AG04450 (cell line): ENCODE measurements at regions not wholly inside any gene's neighbourhood (a gene's known extent, or its start where the extent isn't known, plus 50 kb on each side); places are given as distances from the start of the nearest gene placed in this dataset.
"Not testable (repeated sequence)": the region's sequence is repeated elsewhere in the genome, so short reads cannot be mapped to it uniquely, and the experiment has no call there.

Experiments
- CTCF ChIA-PET: fragments of 300-600, 350-600 bp; formaldehyde crosslinking; extraction: SDS; loops from one replicate; lab custom pipeline; 2022; ENCODE audit warnings: antibody characterized with exemption, inconsistent platforms; lab: Charles Lee
- POLR2A ChIA-PET: fragments of 350-600 bp; formaldehyde crosslinking; extraction: SDS; loops from one replicate; lab custom pipeline; 2021; ENCODE audit warnings: antibody characterized with exemption, inconsistent platforms; lab: Yijun Ruan, JAX
- DNase-seq: peaks from one replicate; pipeline ENCODE4 v3.0.0-alpha.2; 2011; ENCODE audit warnings: low read depth, low spot score
- H3K27ac ChIP-seq: one replicate; pipeline ENCODE4 v1.5.1; 2012; ENCODE audit warnings: low read depth, low read length, control low read depth
- H3K27me3 ChIP-seq: one replicate; pipeline ENCODE4 v1.6.0; 2012; ENCODE audit warnings: low read length; ENCODE audit not compliant: control insufficient read depth, insufficient read depth
- H3K4me3 ChIP-seq: 2 replicates; pipeline ENCODE4 v1.5.1; 2011; ENCODE audit warnings: mild to moderate bottlenecking, low read depth, low read length, control low read depth
- H3K9me3 ChIP-seq: 2 replicates; pipeline ENCODE4 v1.5.1; 2012; ENCODE audit warnings: low read length; ENCODE audit not compliant: control insufficient read depth, insufficient read depth
- CTCF ChIP-seq: IDR thresholded peaks from 2 replicates; pipeline ENCODE4 v1.5.1; 2011; ENCODE audit warnings: low read depth, low read length, control low read depth, inconsistent platforms

- H3K9me3 ChIP-seq = no peaks in the 10 kb centered on the region
- no peak overlapping the region for H3K27ac ChIP-seq
- POLR2A ChIA-PET = no interaction called here
- no peak for TF ChIP-seq CTCF
- no peaks in the 10 kb centered on the region for H3K27me3 ChIP-seq
- CTCF ChIA-PET = no interaction called here
- peak; percentile 10 for DNase-seq
- no peak overlapping the region for H3K4me3 ChIP-seq
These were observed 207.1 kb upstream of the SLC8A1 start for GRCh38 chr2:40658941-40659340.

GRCh38 chr2:40665493-40666232, 213.8 kb upstream of the SLC8A1 start:
- no peak overlapping the region for H3K27ac ChIP-seq

GRCh38 chr2:40666398-40666797, 214.5 kb upstream of the SLC8A1 start:
- ChIA-PET POLR2A (no interaction called here), CTCF (no interaction called here)
- DNase-seq = no peak

More at GRCh38 chr2:40665493-40666232, 213.8 kb upstream of the SLC8A1 start:
- no peak for DNase-seq
- ChIA-PET CTCF (no interaction called here), POLR2A (no interaction called here)
- Histone ChIP-seq H3K4me3 (no peak overlapping the region), H3K9me3 (no peaks in the 10 kb centered on the region), H3K27me3 (no peaks in the 10 kb centered on the region)
- TF ChIP-seq CTCF = no peak

GRCh38 chr2:40668425-40668824, 216.5 kb upstream of the SLC8A1 start:
- POLR2A ChIA-PET = no interaction called here
- H3K27me3 ChIP-seq = no peaks in the 10 kb centered on the region
- DNase-seq = no peak
- CTCF ChIA-PET = no interaction called here
- H3K27ac ChIP-seq = no peak overlapping the region
- H3K9me3 ChIP-seq = no peaks in the 10 kb centered on the region
- TF ChIP-seq CTCF = no peak
- H3K4me3 ChIP-seq = no peak overlapping the region

More at GRCh38 chr2:40666398-40666797, 214.5 kb upstream of the SLC8A1 start:
- no peaks in the 10 kb centered on the region for H3K27me3 ChIP-seq
- H3K9me3 ChIP-seq = no peaks in the 10 kb centered on the region
- no peak for TF ChIP-seq CTCF
- no peak overlapping the region for H3K4me3 ChIP-seq
- H3K27ac ChIP-seq = no peak overlapping the region

- CTCF ChIA-PET, H3K27ac ChIP-seq, H3K9me3 ChIP-seq, DNase-seq, POLR2A ChIA-PET, H3K4me3 ChIP-seq, H3K27me3 ChIP-seq: not testable (repeated sequence)
These were observed 224.4 kb upstream of the SLC8A1 start for GRCh38 chr2:40676134-40676790.
